MCF 10A (cell line): ENCODE measurements at regions not wholly inside any gene's neighbourhood (a gene's known extent, or its start where the extent isn't known, plus 50 kb on each side); places are given as distances from the start of the nearest gene placed in this dataset.
"Not testable (repeated sequence)": the region's sequence is repeated elsewhere in the genome, so short reads cannot be mapped to it uniquely, and the experiment has no call there.

Source experiments
- BruUV-seq: library from RNA; stranded (reverse); fragments of 400-500 nt; replicated peaks from 2 replicates; lab custom pipeline; 2021; lab: Mats Ljungman, UMichigan
- CTCF ChIA-PET: fragments of 300-600 bp; sonication (Branson Sonifier 250); formaldehyde crosslinking; extraction: SDS; loops from one replicate; lab custom pipeline; 2021; ENCODE audit warnings: antibody characterized with exemption, inconsistent platforms; lab: Yijun Ruan, JAX
- POLR2A ChIA-PET: fragments of 300-600, 350-650 bp; sonication (Branson Sonifier 250); formaldehyde crosslinking; extraction: SDS; loops from one replicate; lab custom pipeline; 2020; ENCODE audit warnings: antibody characterized with exemption, inconsistent platforms; lab: Yijun Ruan, JAX
- DNase-seq: peaks from one replicate; pipeline ENCODE4 v3.0.0-alpha.2; 2018; ENCODE audit not compliant: unreplicated experiment
- H3K27ac Mint-ChIP-seq: one replicate; pipeline ENCODE4 v1.8.0; 2022; ENCODE audit warnings: mild to moderate bottlenecking, low read depth, mixed read lengths; ENCODE audit not compliant: unreplicated experiment
- H3K27me3 Mint-ChIP-seq: one replicate; pipeline ENCODE4 v1.8.0; 2022; ENCODE audit warnings: mixed read lengths; ENCODE audit not compliant: insufficient read depth, unreplicated experiment
- H3K36me3 Mint-ChIP-seq: one replicate; pipeline ENCODE4 v1.8.0; 2022; ENCODE audit warnings: mild to moderate bottlenecking, moderate library complexity, mixed read lengths; ENCODE audit not compliant: insufficient read depth, unreplicated experiment
- H3K4me1 Mint-ChIP-seq: one replicate; pipeline ENCODE4 v1.8.0; 2022; ENCODE audit warnings: mixed read lengths; ENCODE audit not compliant: insufficient read depth, unreplicated experiment
- H3K4me3 Mint-ChIP-seq: one replicate; pipeline ENCODE4 v1.8.0; 2022; ENCODE audit warnings: mild to moderate bottlenecking, moderate library complexity, mixed read lengths; ENCODE audit not compliant: unreplicated experiment
- H3K9me3 Mint-ChIP-seq: one replicate; pipeline ENCODE4 v1.8.0; 2022; ENCODE audit warnings: mixed read lengths; ENCODE audit not compliant: unreplicated experiment
- intact Hi-C: fragments of 100-400 bp; cut with micrococcal nuclease; formaldehyde crosslinking; loops from 2 replicates; pipeline ENCODE4 v1.14.1; 2022
- TF ChIP-seq, protein P1 (sequence below): fragments of 200-600 bp; IDR thresholded peaks from one replicate; pipeline ENCODE4 v1.8.0; 2022; ENCODE audit warnings: antibody characterized with exemption, mild to moderate bottlenecking; ENCODE audit not compliant: unreplicated experiment

DNA sequence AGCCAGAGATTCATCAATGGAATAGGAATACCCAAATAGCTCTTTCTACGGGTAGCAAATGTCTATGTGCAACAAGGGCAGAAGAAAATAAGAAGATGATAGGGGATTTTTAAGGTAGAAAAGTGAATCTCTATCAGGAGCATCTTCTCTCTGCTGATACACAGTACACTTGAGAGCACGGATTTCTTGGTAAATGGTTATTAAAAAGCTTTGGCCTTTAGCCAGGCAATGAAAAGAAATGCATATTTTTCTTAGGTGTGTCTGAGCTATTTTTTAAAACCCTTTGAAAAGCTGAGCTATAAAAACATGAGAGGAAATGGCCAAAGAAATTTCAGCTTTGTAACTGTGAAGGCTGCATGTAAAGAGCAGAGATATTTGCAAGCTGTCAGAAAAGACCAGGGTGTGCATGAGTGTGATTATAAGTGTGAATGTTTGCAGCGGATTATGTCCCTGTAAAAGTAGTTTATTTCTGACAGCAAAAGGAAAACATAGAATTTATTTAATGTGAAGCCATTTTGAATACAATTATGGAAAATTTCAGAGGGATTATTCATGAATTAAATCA lies 487.1 kb upstream of the PIK3R1 start:
- no TSS peak for BruUV-seq
- no peak overlapping the region for H3K27ac Mint-ChIP-seq
- H3K9me3 Mint-ChIP-seq, result no peaks in the 10 kb centered on the region
- H3K4me3 Mint-ChIP-seq, result no peak overlapping the region
- H3K27me3 Mint-ChIP-seq, result no peaks in the 10 kb centered on the region
- peaks cover 14% of the 10 kb centered on the region for H3K4me1 Mint-ChIP-seq
- intact Hi-C loops, result no loop called here
- DNase-seq, result no peak
- POLR2A ChIA-PET, result no interaction called here
- no peaks in the 10 kb centered on the region for H3K36me3 Mint-ChIP-seq
- TF ChIP-seq, protein P1, sequence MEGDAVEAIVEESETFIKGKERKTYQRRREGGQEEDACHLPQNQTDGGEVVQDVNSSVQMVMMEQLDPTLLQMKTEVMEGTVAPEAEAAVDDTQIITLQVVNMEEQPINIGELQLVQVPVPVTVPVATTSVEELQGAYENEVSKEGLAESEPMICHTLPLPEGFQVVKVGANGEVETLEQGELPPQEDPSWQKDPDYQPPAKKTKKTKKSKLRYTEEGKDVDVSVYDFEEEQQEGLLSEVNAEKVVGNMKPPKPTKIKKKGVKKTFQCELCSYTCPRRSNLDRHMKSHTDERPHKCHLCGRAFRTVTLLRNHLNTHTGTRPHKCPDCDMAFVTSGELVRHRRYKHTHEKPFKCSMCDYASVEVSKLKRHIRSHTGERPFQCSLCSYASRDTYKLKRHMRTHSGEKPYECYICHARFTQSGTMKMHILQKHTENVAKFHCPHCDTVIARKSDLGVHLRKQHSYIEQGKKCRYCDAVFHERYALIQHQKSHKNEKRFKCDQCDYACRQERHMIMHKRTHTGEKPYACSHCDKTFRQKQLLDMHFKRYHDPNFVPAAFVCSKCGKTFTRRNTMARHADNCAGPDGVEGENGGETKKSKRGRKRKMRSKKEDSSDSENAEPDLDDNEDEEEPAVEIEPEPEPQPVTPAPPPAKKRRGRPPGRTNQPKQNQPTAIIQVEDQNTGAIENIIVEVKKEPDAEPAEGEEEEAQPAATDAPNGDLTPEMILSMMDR, result no peak
- CTCF ChIA-PET, result interaction anchor here (0.6 kb wide), 1 partner anchor 302 kb away, joined by 4 read pairs; no protein-coding TSS in a partner anchor

DNA sequence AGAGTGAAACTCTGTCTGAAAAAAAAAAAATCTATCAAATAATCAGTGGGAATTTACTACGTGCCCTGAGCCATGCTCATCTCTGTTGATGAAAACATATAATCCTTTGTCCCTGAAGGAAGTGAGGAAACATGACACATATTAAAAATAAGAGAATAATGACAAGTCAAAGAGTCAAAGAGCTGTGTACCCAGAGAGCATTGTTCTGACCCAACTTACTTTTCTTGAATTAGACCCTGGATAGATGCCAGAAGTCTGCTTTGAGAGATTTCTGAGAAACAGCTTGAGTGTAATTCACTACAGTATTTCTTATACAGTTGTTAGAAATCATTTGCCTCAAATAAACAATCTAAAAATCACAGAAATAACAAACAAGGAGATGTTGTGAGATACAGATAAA lies 490.0 kb upstream of the PIK3R1 start:
- CTCF ChIA-PET, result no interaction called here

DNA sequence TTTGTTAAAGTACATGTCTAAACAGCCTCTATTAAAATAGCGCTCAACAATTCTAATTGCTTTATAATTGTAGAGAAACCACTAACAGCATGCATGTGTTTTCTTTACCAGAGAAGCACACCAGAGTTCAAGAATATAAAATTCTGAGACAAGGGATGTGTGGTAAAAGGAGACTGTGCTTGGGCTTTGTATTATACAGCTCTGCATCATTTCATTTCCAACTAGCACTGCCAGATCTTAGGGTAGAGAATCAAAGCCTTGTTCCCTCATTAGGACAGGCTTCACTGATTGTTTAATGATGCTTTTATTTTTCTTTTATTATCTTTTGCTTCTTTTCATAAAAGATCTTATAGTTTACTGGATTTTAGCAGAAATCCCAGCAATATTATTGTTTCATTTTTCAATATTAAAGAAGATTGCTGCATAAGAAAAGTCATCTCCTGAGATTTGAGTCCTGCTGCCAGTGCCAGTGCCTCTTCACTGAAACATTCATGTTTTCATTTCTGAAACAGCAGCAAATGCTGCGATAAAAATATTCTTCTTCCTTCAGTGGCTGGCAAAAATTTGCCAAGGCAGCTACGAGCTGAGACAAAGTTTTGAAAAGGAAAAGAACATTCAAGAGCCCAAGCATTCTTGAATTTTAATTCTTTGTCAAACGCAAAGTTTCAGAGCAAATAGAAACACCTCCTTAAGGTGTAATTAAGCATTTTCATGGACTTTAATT lies 491.0 kb upstream of the PIK3R1 start:
- no peak for DNase-seq
- Mint-ChIP-seq H3K27me3 (no peaks in the 10 kb centered on the region), H3K36me3 (no peaks in the 10 kb centered on the region), H3K27ac (no peak overlapping the region), H3K9me3 (no peaks in the 10 kb centered on the region), H3K4me1 (peaks cover 14% of the 10 kb centered on the region), H3K4me3 (no peak overlapping the region)
- intact Hi-C loops, result no loop called here
- CTCF ChIA-PET, result no interaction called here
- POLR2A ChIA-PET, result no interaction called here
- TF ChIP-seq, protein P1, result no peak
- BruUV-seq, result no TSS peak

More for the DNA sequence above, 490.0 kb upstream of the PIK3R1 start:
- H3K36me3 Mint-ChIP-seq, result no peaks in the 10 kb centered on the region
- TF ChIP-seq, protein P1, result no peak
- peaks cover 14% of the 10 kb centered on the region for H3K4me1 Mint-ChIP-seq
- no peak for DNase-seq
- intact Hi-C loops, result no loop called here
- POLR2A ChIA-PET, result interaction anchor here (1.0 kb wide), 1 partner anchor 155 kb away, joined by 3 read pairs; no protein-coding TSS in a partner anchor
- H3K4me3 Mint-ChIP-seq, result no peak overlapping the region
- H3K9me3 Mint-ChIP-seq, result no peaks in the 10 kb centered on the region
- no TSS peak for BruUV-seq
- peak overlapping the region; percentile 77 for H3K27ac Mint-ChIP-seq
- H3K27me3 Mint-ChIP-seq, result no peaks in the 10 kb centered on the region

DNA sequence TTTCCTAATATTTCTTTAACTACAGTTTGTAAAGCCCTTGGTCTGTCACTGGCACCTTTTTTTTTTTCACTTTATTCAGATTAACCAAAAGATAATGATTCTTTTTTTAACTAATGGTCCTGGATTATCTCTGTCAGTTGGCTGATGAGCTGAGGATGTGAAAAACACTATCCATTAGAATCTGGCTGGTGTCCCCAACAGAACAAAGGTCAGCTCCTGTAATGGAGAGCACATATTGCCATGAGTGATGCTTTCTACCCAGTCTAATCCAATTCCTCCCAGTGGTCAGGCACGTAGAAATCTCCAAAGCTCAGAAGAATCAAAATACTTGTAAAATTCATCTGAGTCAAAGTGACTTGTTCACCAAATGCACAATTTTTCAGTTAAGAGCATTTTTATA lies 491.7 kb upstream of the PIK3R1 start:
- ChIA-PET POLR2A (no interaction called here), CTCF (no interaction called here)
- Mint-ChIP-seq H3K4me3 (no peak overlapping the region), H3K4me1 (peaks cover 9% of the 10 kb centered on the region), H3K36me3 (no peaks in the 10 kb centered on the region), H3K27ac (no peak overlapping the region), H3K9me3 (no peaks in the 10 kb centered on the region), H3K27me3 (no peaks in the 10 kb centered on the region)
- TF ChIP-seq, protein P1, result no peak
- no peak for DNase-seq
- intact Hi-C loops, result no loop called here
- no TSS peak for BruUV-seq

DNA sequence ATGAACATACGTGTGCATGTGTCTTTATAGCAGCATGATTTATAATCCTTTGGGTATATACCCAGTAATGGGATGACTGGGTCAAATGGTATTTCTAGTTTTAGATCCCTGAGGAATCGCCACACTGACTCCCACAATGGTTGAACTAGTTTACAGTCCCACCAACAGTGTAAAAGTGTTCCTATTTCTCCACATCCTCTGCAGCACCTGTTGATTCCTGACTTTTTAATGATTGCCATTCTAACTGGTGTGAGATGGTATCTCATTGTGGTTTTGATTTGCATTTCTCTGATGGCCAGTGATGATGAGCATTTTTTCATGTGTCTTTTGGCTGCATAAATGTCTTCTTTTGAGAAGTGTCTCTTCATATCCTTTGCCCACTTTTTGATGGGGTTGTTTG lies 493.0 kb upstream of the PIK3R1 start:
- DNase-seq, H3K27ac Mint-ChIP-seq, BruUV-seq, H3K4me3 Mint-ChIP-seq, H3K27me3 Mint-ChIP-seq, H3K4me1 Mint-ChIP-seq, H3K9me3 Mint-ChIP-seq, intact Hi-C loops, CTCF ChIA-PET, H3K36me3 Mint-ChIP-seq, POLR2A ChIA-PET: not testable (repeated sequence)
